Neural cell (in vitro differentiated cells): ENCODE measurements at regions not wholly inside any gene's neighbourhood (a gene's known extent, or its start where the extent isn't known, plus 50 kb on each side); places are given as distances from the start of the nearest gene placed in this dataset.

ENCODE experiments used
- H2AFZ ChIP-seq: fragments of 200-600, 300-800 bp; sonication (generic), shearing (Covaris generic); 2 replicates; pipeline ENCODE4 v1.6.0; 2014; ENCODE audit warnings: low read depth, mild to moderate bottlenecking, antibody characterized with exemption, low read length, moderate library complexity
- H3F3A ChIP-seq: fragments of 200-600 bp; shearing (Covaris generic); 2 replicates; pipeline ENCODE4 v1.6.1; 2016; ENCODE audit warnings: mild to moderate bottlenecking, moderate library complexity, mixed read lengths, antibody characterized with exemption, low read length; ENCODE audit not compliant: insufficient read depth, poor library complexity, severe bottlenecking
- H3K27ac ChIP-seq: fragments of 200-600, 300-800 bp; sonication (generic), shearing (Covaris generic); 2 replicates; pipeline ENCODE4 v1.5.1; 2014; ENCODE audit warnings: mild to moderate bottlenecking, low read length, moderate library complexity
- H3K27me3 ChIP-seq: fragments of 300-800, 200-600 bp; sonication (generic), shearing (Covaris generic); 2 replicates; pipeline ENCODE4 v1.6.0; 2014; ENCODE audit warnings: mild to moderate bottlenecking, low read depth, low read length, moderate library complexity; ENCODE audit not compliant: insufficient read depth
- H3K36me3 ChIP-seq: fragments of 300-800, 200-600 bp; sonication (generic), shearing (Covaris generic); 2 replicates; pipeline ENCODE4 v1.5.1; 2014; ENCODE audit warnings: mild to moderate bottlenecking, antibody characterized with exemption, low read length, moderate library complexity; ENCODE audit not compliant: insufficient read depth
- H3K4me2 ChIP-seq: fragments of 300-800, 200-600 bp; sonication (generic), shearing (Covaris generic); 2 replicates; pipeline ENCODE4 v1.6.0; 2014; ENCODE audit warnings: mild to moderate bottlenecking, low read length
- H3K4me3 ChIP-seq: fragments of 300-800, 200-600 bp; sonication (generic), shearing (Covaris generic); 2 replicates; pipeline ENCODE4 v1.5.1; 2014; ENCODE audit warnings: mild to moderate bottlenecking, low read length, moderate library complexity
- H3K79me2 ChIP-seq: fragments of 200-600 bp; shearing (Covaris generic); replicated peaks from 2 replicates; pipeline ENCODE4 v1.6.0; 2014; ENCODE audit warnings: mild to moderate bottlenecking, low read length, moderate library complexity; ENCODE audit not compliant: insufficient read depth
- H3K9ac ChIP-seq: fragments of 300-800, 200-600 bp; sonication (generic), shearing (Covaris generic); 2 replicates; pipeline ENCODE4 v1.6.1; 2016; ENCODE audit warnings: mild to moderate bottlenecking, low read length, mixed read lengths
- H3K9me2 ChIP-seq: fragments of 200-600 bp; shearing (Covaris generic); 2 replicates; pipeline ENCODE4 v1.6.1; 2016; ENCODE audit warnings: mild to moderate bottlenecking, low read length, mixed read lengths; ENCODE audit not compliant: insufficient read depth
- H3K9me3 ChIP-seq: fragments of 200-600, 300-800 bp; sonication (generic), shearing (Covaris generic); 2 replicates; pipeline ENCODE4 v1.6.1; 2016; ENCODE audit warnings: mild to moderate bottlenecking, mixed run types, low read length, moderate library complexity, mixed read lengths
- H4K20me1 ChIP-seq: fragments of 200-600 bp; shearing (Covaris generic); 2 replicates; pipeline ENCODE4 v1.6.1; 2016; ENCODE audit warnings: mild to moderate bottlenecking, mixed run types; ENCODE audit not compliant: insufficient read depth
- EP300 ChIP-seq: fragments of 450-650 bp; conservative IDR thresholded peaks from 2 replicates; pipeline ENCODE4 v1.6.1; 2014; ENCODE audit warnings: antibody characterized with exemption, mild to moderate bottlenecking, moderate library complexity; ENCODE audit not compliant: poor library complexity, severe bottlenecking
- EZH2 ChIP-seq: fragments of 200-600, 300-800 bp; shearing (Covaris generic), sonication (generic); IDR thresholded peaks from 2 replicates; pipeline ENCODE4 v1.6.1; 2014; ENCODE audit warnings: antibody characterized with exemption, low read length, borderline replicate concordance, mild to moderate bottlenecking; ENCODE audit not compliant: insufficient read depth, poor library complexity, severe bottlenecking
- MXI1 ChIP-seq: fragments of 450-650 bp; conservative IDR thresholded peaks from 2 replicates; pipeline ENCODE4 v1.6.1; 2014; ENCODE audit warnings: antibody characterized with exemption, mild to moderate bottlenecking; ENCODE audit not compliant: poor library complexity, severe bottlenecking
- POLR2AphosphoS5 ChIP-seq: IDR thresholded peaks from 2 replicates; pipeline ENCODE4 v1.6.1; 2012
- RAD21 ChIP-seq: fragments of 450-650 bp; conservative IDR thresholded peaks from 2 replicates; pipeline ENCODE4 v1.6.1; 2014; ENCODE audit warnings: antibody characterized with exemption, mild to moderate bottlenecking, moderate library complexity
- SMC3 ChIP-seq: fragments of 450-650 bp; conservative IDR thresholded peaks from 2 replicates; pipeline ENCODE4 v1.6.1; 2014; ENCODE audit warnings: antibody characterized with exemption, mild to moderate bottlenecking, moderate library complexity; ENCODE audit not compliant: poor library complexity
- TAF1 ChIP-seq: IDR thresholded peaks from 2 replicates; pipeline ENCODE4 v1.6.1; 2012; ENCODE audit warnings: low read depth
- TF ChIP-seq, protein P1 (sequence below): IDR thresholded peaks from 2 replicates; pipeline ENCODE4 v1.6.1; 2012; ENCODE audit warnings: borderline replicate concordance
- TF ChIP-seq, protein P2 (sequence below): fragments of 450-650 bp; IDR thresholded peaks from 2 replicates; pipeline ENCODE4 v1.5.1; 2014; ENCODE audit warnings: antibody characterized with exemption, mild to moderate bottlenecking, moderate library complexity; ENCODE audit not compliant: poor library complexity, severe bottlenecking

DNA sequence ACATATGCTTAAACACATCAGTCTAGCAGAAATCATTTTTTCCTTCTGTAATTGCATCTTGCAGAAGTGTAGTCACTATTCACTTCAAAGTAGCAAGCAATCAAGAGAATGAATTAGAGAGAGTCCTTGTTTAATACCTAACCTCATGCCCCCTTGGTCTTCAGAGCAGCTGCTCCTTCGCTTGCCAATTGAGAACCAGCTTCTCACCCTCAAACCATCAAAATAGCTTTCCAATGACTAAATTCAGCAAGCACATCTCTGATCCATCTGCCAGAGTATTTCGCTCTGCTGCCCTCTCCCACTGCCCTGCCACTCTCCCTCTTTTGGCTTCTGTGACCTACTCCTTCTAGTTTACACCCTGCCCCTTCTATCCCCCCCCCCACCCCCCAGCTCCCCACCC is 120.7 kb upstream of the AGAP1 start:
- no peak overlapping the region for H2AFZ ChIP-seq
- H3K4me2 ChIP-seq: no peak overlapping the region
- H3K27me3 ChIP-seq: no peaks in the 10 kb centered on the region
- no peaks in the 10 kb centered on the region for H3K9me3 ChIP-seq
- no peaks in the 10 kb centered on the region for H3K79me2 ChIP-seq
- no peak overlapping the region for H3K4me3 ChIP-seq
- no peaks in the 10 kb centered on the region for H4K20me1 ChIP-seq
- H3K9ac ChIP-seq: no peak overlapping the region
- no peak for TF ChIP-seq RAD21
- TF ChIP-seq, protein P1, sequence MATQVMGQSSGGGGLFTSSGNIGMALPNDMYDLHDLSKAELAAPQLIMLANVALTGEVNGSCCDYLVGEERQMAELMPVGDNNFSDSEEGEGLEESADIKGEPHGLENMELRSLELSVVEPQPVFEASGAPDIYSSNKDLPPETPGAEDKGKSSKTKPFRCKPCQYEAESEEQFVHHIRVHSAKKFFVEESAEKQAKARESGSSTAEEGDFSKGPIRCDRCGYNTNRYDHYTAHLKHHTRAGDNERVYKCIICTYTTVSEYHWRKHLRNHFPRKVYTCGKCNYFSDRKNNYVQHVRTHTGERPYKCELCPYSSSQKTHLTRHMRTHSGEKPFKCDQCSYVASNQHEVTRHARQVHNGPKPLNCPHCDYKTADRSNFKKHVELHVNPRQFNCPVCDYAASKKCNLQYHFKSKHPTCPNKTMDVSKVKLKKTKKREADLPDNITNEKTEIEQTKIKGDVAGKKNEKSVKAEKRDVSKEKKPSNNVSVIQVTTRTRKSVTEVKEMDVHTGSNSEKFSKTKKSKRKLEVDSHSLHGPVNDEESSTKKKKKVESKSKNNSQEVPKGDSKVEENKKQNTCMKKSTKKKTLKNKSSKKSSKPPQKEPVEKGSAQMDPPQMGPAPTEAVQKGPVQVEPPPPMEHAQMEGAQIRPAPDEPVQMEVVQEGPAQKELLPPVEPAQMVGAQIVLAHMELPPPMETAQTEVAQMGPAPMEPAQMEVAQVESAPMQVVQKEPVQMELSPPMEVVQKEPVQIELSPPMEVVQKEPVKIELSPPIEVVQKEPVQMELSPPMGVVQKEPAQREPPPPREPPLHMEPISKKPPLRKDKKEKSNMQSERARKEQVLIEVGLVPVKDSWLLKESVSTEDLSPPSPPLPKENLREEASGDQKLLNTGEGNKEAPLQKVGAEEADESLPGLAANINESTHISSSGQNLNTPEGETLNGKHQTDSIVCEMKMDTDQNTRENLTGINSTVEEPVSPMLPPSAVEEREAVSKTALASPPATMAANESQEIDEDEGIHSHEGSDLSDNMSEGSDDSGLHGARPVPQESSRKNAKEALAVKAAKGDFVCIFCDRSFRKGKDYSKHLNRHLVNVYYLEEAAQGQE: no peak
- TF ChIP-seq MXI1: no peak
- no peak for TF ChIP-seq TAF1
- TF ChIP-seq POLR2AphosphoS5: no peak
- no peak for TF ChIP-seq EP300
- TF ChIP-seq EZH2: no peak
- TF ChIP-seq SMC3: no peak
- TF ChIP-seq, protein P2, sequence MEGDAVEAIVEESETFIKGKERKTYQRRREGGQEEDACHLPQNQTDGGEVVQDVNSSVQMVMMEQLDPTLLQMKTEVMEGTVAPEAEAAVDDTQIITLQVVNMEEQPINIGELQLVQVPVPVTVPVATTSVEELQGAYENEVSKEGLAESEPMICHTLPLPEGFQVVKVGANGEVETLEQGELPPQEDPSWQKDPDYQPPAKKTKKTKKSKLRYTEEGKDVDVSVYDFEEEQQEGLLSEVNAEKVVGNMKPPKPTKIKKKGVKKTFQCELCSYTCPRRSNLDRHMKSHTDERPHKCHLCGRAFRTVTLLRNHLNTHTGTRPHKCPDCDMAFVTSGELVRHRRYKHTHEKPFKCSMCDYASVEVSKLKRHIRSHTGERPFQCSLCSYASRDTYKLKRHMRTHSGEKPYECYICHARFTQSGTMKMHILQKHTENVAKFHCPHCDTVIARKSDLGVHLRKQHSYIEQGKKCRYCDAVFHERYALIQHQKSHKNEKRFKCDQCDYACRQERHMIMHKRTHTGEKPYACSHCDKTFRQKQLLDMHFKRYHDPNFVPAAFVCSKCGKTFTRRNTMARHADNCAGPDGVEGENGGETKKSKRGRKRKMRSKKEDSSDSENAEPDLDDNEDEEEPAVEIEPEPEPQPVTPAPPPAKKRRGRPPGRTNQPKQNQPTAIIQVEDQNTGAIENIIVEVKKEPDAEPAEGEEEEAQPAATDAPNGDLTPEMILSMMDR: no peak
- H3F3A ChIP-seq: no peaks in the 10 kb centered on the region
- H3K9me2 ChIP-seq: no peaks in the 10 kb centered on the region
- no peaks in the 10 kb centered on the region for H3K36me3 ChIP-seq
- no peak overlapping the region for H3K27ac ChIP-seq

DNA sequence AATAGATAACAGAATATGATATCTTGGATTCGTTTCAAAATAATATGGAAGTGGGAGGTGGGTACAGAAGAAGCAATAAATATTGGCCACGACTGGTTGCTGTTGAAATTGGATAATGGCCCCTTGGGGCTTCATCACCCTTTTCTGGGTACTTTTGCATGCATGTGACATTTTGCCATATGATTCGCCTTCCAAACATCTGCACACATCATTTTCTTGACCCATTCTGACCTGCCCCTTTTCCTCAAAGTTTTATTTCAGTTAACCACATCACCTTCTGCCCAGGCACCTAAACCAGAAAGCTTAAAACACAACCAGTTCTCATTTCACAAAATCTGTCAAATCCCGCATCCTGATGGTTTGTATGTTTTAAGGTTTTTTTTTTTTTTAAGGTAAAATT is 116.7 kb upstream of the AGAP1 start:
- no peak for TF ChIP-seq MXI1
- TF ChIP-seq SMC3: no peak
- TF ChIP-seq TAF1: no peak
- no peak for TF ChIP-seq EZH2
- TF ChIP-seq RAD21: no peak
- no peak for TF ChIP-seq EP300

More for the DNA sequence above, 116.7 kb upstream of the AGAP1 start:
- H2AFZ ChIP-seq: no peak overlapping the region
- no peaks in the 10 kb centered on the region for H3K9me3 ChIP-seq
- no peaks in the 10 kb centered on the region for H3F3A ChIP-seq
- no peaks in the 10 kb centered on the region for H3K79me2 ChIP-seq
- no peaks in the 10 kb centered on the region for H3K27me3 ChIP-seq
- no peaks in the 10 kb centered on the region for H3K36me3 ChIP-seq
- no peak overlapping the region for H3K4me3 ChIP-seq
- no peaks in the 10 kb centered on the region for H3K9me2 ChIP-seq
- H3K27ac ChIP-seq: no peak overlapping the region
- no peak overlapping the region for H3K9ac ChIP-seq
- no peak overlapping the region for H3K4me2 ChIP-seq
- no peaks in the 10 kb centered on the region for H4K20me1 ChIP-seq
